ENCODE measurements at regions not wholly inside any gene's neighbourhood (a gene's known extent, or its start where the extent isn't known, plus 50 kb on each side); places are given as distances from the start of the nearest gene placed in this dataset.
"Not testable (repeated sequence)": the region's sequence is repeated elsewhere in the genome, so short reads cannot be mapped to it uniquely, and the experiment has no call there.

- Histone ChIP-seq H3K4me3 (no peak overlapping the region), H3K27ac (no peak overlapping the region)
These were observed 122.3 kb upstream of the MDFIC start for GRCh38 chr7:114799628-114800028.

- no peak overlapping the region for H3K4me3 ChIP-seq
- no peak overlapping the region for H3K27ac ChIP-seq
These were observed 119.3 kb upstream of the MDFIC start for GRCh38 chr7:114802632-114803031.

GRCh38 chr7:114806590-114807162, 115.2 kb upstream of the MDFIC start:
- H3K4me3 ChIP-seq = no peak overlapping the region
- H3K27ac ChIP-seq = no peak overlapping the region

DNA sequence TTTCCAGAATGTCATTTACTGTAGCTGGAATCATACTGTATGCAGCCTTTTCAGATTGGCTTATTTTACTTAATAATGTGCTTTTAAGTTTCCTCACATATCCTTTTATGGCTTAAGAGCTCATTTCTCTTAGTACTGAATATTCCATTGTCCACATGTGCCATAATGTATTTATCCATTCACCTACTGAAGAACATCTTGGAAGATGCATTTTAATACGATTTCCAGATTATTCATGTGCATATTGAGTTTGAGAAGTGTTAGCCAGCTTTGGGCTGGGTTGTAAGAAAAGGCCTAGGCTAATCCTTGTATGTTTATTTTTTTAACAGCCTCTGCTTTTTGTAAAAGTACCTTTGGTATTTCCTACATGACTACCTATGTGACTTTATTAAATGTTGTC, 109.3 kb upstream of the MDFIC start:
- Histone ChIP-seq H3K27ac (no peak overlapping the region), H3K4me3 (no peak overlapping the region)

DNA sequence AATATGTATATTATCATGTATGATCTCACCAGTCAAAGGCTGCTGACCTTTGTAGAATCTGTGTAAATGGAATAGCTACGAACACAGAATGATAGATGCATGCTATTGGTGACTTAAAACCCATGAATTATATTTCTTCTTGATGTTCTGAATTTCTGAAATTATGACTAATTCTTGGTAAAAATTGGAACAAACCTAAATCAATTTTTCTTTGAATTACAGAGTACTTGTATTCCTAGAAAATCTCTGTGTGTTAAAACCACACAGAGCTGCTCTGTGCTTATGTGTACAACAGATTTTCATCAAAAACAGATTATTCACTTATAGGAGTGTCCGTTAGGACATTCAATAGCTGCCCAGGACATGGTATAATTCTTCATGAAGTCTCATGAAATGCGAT, 108.3 kb upstream of the MDFIC start:
- Histone ChIP-seq H3K4me3 (no peak overlapping the region), H3K27ac (no peak overlapping the region)

DNA sequence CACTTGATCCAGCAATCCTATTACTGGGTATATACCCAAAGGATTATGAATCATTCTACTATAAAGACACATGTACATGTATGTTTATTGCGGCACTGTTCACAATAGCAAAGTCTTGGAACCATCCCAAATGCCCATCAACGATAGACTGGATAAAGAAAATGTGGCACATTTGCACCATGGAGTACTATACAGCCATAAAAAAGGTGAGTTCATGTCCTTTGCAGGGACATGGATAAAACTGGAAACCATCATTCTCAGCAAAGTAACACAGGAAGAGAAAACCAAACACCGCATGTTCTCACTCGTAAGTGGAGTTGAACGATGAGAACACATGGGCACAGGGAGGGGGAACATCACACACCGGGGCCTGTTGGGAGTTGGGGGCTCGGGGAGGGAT, 104.9 kb upstream of the MDFIC start:
- H3K4me3 ChIP-seq, H3K27ac ChIP-seq: not testable (repeated sequence)

- Histone ChIP-seq H3K27ac (no peak overlapping the region), H3K4me3 (no peak overlapping the region)
These were observed 103.4 kb upstream of the MDFIC start for GRCh38 chr7:114818501-114818900.

GRCh38 chr7:114819616-114820362, 102.1 kb upstream of the MDFIC start:
- Histone ChIP-seq H3K27ac (peak overlapping the region in 7 of 21 experiments; percentile 11 to 50 (median 31)), H3K4me3 (no peak overlapping the region)

- H3K4me3 ChIP-seq = no peak overlapping the region
- peak overlapping the region in 2 of 21 experiments; percentile 7 to 48 for H3K27ac ChIP-seq
These were observed 100.6 kb upstream of the MDFIC start for GRCh38 chr7:114821030-114821900.

DNA sequence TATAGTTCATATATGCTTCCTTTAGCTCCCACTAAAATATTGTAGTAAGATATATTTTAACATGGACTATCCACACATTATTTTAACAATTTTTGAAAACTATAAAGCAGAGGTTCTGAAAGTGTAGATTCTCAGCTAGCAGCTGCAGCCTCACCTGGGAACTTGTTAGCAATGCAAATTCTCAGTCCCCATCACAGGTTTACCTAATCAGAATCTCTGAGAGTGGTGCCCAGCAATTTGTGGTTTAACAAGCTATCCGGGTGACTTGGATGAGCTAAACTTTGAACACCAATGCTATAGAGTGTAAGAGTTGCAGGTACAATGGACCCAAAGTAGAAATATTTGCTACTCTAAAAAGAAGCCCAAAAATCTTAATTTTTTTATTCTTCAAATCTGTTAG, 99.8 kb upstream of the MDFIC start:
- no peak overlapping the region for H3K27ac ChIP-seq

GRCh38 chr7:114822844-114823243, 99.0 kb upstream of the MDFIC start:
- Histone ChIP-seq H3K4me3 (no peak overlapping the region), H3K27ac (no peak overlapping the region)

More for the DNA sequence above, 99.8 kb upstream of the MDFIC start:
- no peak overlapping the region for H3K4me3 ChIP-seq

DNA sequence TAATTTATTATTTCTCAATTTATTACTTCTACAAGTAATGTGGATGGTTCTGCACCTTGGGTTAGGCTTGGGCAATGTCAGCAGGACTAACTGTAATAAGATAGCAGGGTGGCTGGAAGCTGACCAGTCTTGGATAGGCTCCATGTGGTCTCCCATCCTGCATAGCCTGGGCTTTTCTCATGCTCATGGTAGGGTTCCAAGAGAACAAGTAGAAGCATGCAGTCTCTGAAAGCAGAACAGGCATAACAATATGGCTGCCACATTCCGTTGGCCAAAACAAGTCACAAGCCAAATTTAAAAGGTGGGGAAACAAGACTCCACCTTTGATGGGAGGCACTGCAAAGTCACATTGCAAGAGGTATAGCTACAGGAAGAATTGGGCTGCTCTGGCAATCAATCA, 98.6 kb upstream of the MDFIC start:
- Histone ChIP-seq H3K4me3 (no peak overlapping the region), H3K27ac (no peak overlapping the region)

DNA sequence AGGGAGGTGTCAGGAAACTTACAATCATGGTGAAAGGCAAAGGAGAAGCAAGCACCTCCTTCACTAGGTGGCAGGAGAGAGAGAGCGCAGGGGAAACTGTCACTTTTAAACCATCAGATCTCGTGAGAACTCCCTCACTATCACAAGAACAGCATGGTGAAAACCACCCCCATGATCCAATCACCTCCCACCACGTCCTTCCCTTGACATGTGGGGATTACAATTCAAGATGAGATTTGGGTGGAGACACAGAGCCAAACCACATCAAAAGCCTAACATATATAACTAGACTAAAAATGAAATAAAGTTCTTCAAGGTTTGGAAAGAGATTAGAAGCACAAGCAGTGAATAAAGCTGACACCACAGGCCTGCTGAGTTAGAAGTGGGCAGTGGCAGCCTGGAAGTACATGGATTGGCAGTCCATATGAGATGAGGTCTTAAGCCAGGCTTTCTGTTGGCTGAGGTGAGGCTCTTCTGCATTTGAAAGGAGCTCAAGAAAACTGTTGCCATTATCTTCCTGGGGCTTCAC, 96.4 kb upstream of the MDFIC start:
- Histone ChIP-seq H3K27ac (no peak overlapping the region), H3K4me3 (no peak overlapping the region)

DNA sequence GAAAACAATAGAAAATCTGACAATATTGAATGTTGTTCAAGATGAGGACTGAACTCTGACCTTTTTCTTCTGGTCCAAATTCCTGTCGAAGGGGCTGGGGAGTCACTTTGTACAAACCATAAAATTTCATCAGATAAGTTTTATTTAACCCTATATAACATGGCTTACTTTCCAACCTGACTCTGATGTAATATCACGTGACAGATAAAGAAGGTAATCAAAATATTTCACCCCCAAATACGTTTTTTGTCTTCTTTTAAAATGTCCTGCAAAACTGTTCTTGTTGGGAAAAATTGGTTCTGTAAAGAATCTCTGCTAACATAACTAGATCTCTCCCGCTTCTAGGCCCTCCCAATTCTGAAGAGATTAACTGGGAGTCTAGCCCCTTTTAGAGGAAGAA, 90.9 kb upstream of the MDFIC start:
- no peak overlapping the region for H3K27ac ChIP-seq

DNA sequence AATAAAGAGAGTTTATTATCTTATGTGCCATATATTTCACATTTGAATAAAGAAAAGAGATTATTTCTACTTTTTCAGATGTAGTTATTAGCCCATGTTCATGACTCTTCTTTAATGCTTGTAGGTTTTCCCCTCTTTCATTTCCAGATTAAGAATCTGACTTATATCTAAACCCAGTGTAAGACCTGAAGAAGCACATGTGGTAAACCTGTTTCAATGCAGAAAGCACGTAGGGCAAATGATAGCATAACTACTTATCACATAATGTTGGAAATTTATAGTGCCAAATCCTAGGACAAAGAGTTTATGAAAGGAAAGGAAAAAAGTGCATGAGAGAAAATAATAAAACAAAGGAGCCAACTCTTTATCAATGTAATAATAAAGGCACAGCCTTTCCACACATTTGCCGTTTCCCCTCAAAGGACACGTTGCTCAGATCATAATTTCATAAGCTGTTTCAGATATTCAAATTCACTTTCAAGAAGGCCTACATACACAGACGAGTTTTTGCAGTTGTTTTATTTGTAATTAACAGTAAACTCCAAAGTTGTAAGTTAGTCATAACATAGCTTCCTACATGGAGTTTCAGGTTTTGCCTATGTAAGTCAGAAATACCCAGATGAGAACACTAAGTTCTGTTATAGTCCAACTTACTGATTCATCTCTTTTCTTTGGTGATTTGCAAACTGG, 88.8 kb upstream of the MDFIC start:
- Histone ChIP-seq H3K4me3 (no peak overlapping the region), H3K27ac (no peak overlapping the region)

More for the DNA sequence above, 90.9 kb upstream of the MDFIC start:
- no peak overlapping the region for H3K4me3 ChIP-seq

DNA sequence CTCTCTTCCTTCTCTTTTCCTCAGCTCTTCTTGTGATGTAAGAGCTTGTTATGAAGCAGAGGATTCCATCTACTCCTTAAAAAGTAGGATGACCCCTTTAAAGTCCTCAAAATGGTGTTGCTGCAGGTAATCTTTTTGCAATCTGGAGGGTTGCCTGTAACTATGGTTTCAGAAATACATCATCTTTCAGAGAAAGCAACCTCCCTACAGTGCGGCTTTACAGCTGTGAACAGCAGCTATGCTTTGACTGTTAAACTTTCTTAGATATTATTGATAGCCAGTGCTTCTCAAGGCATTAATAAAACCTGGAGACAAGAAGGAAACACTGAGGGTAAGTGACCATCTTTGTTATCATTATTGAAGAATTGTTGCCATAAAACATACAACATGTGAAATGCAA, 86.6 kb upstream of the MDFIC start:
- H3K27ac ChIP-seq = no peak overlapping the region
- H3K4me3 ChIP-seq = no peak overlapping the region

DNA sequence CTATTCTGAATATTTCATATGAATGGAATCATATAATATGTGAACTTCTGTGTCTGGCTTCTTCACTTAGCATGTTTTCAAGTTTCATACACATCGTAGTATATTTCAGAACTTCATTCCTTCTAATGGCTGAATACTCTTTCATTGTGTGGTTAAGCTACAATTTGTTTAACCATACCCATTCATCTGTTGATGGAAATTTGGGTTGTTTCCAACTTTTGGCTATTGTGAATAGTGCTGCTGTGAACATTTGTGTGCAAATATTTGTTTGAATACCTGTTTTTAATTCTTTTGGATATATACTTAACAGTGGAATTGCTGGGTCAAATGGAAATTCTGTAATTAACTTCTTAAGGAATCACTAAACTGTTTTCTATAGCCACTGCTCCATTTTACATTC, 86.0 kb upstream of the MDFIC start:
- H3K27ac ChIP-seq = no peak overlapping the region
- H3K4me3 ChIP-seq = no peak overlapping the region

DNA sequence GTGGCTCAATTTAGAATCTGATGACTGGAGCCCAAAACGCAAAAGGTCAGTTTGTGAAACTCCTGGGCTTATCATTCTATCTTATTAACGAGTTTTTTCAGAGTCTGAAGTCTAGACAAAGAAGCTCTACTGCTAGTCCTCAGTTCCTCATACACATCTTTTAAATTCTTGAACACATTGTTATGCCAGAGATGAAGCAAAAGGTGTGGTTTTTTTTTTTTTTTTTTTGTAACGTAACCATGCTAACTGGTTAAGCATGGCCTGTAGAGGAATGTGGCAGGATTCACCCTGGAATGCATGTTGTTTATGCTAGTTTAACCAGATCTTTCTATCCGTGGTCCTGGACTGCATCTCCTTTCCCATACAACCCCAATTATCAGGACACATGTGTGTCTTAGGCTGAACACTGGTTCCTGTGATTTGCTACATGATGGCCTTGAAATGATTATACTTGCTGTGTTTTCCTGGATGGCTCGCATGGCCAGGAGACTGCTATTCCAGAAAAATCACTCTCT, 79.3 kb upstream of the MDFIC start:
- Histone ChIP-seq H3K4me3 (no peak overlapping the region), H3K27ac (no peak overlapping the region)

DNA sequence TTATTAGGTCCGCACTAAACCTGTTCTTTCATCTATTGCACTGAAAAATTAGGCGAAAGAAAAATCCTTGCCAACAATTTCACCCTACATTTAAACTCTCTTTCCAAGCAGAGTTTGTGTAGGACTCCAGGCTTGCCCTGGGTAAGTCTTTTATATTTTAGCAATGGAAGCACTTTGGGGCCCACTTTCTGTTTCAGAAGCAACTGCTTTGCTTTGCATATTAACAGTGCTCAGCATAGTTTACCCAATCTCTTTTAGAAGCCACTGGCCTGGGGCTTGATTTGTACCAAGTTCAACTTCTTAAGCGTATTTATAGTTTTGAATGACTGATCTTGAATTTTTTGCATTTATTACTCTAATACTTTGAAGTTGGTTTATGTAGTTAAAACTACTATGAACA, 78.8 kb upstream of the MDFIC start:
- no peak overlapping the region for H3K27ac ChIP-seq
- no peak overlapping the region for H3K4me3 ChIP-seq

Measured in skin epidermis (tissue), 12 donors.